Fibroblast of villous mesenchyme (primary cell): ENCODE measurements at regions not wholly inside any gene's neighbourhood (a gene's known extent, or its start where the extent isn't known, plus 50 kb on each side); places are given as distances from the start of the nearest gene placed in this dataset.

Experiments used
- DNase-seq: peaks from one replicate; pipeline ENCODE4 v3.0.0-alpha.2; 2010; ENCODE audit warnings: low read depth
- H3K4me3 ChIP-seq: 2 replicates; pipeline ENCODE4 v1.5.1; 2011; ENCODE audit warnings: low read depth, mild to moderate bottlenecking, low read length
- TF ChIP-seq, protein P1 (sequence below): IDR thresholded peaks from 2 replicates; pipeline ENCODE4 v1.5.1; 2012; ENCODE audit warnings: low read depth, mild to moderate bottlenecking, low read length; ENCODE audit not compliant: insufficient read depth

DNA sequence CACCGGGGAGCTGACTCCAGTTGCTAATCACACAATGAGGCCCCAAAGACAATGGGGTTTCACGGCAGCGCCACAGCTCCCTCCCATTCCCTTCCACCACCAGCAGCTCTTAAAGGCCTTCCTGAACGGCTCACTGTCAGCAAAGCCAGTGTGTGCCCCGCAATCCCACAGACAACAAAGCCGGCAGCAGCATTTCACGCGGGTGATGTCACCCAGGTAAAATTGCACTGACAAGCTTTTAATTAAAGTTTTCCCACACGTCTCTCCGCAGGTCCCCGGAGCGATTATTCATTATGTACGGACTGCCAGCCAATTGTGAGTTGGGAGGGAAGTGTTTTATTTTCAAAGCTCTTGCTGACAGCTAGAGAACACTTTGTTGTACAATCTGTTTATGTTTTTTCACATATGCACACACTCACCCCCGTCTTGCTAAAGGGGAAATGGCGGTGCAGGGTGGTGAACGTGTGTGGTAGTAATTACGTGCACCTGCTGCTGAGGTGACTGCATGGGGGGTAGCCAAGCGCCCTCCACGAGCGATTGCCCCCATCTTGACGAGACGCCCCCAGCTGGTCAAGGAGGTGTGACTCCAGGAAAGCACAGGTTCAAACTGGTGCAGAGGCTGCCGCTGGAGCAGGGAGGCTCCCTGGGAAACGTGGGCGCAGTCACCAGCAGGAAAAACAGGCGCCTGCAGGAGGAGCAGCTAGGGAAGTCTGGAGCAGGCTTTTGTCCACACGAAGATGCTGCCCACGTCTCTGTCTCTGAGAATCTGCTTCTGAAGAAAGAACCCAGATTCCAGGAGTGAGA is 65.0 kb downstream of the IRX2 start:
- TF ChIP-seq, protein P1, sequence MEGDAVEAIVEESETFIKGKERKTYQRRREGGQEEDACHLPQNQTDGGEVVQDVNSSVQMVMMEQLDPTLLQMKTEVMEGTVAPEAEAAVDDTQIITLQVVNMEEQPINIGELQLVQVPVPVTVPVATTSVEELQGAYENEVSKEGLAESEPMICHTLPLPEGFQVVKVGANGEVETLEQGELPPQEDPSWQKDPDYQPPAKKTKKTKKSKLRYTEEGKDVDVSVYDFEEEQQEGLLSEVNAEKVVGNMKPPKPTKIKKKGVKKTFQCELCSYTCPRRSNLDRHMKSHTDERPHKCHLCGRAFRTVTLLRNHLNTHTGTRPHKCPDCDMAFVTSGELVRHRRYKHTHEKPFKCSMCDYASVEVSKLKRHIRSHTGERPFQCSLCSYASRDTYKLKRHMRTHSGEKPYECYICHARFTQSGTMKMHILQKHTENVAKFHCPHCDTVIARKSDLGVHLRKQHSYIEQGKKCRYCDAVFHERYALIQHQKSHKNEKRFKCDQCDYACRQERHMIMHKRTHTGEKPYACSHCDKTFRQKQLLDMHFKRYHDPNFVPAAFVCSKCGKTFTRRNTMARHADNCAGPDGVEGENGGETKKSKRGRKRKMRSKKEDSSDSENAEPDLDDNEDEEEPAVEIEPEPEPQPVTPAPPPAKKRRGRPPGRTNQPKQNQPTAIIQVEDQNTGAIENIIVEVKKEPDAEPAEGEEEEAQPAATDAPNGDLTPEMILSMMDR: no peak
- no peak for DNase-seq
- no peak overlapping the region for H3K4me3 ChIP-seq

- DNase-seq: no peak
- H3K4me3 ChIP-seq: no peak overlapping the region
- TF ChIP-seq, protein P1: no peak
Measured at GRCh38 chr5:2685651-2686272, 65.7 kb downstream of the IRX2 start.

DNA sequence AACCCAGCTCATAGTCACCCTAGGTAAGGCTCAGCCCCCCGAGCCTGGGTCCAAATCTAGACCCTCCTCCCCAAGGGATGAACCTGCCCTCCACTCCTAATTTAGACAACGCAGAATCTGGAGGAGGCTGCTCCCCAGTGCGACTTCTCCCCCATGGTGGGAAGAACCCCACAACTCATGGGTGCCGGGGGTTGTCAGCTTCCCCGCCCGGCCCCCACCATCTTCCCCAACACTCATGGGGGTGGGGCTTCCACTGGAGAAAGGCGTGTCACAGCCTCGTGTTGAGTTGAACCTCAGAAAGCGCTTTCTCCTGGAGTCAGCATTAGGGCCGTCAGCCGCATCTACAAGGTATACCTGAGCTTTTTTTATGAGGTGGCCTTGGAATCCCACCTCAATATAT is 66.9 kb downstream of the IRX2 start:
- TF ChIP-seq, protein P1: no peak
- no peak for DNase-seq
- no peak overlapping the region for H3K4me3 ChIP-seq

DNA sequence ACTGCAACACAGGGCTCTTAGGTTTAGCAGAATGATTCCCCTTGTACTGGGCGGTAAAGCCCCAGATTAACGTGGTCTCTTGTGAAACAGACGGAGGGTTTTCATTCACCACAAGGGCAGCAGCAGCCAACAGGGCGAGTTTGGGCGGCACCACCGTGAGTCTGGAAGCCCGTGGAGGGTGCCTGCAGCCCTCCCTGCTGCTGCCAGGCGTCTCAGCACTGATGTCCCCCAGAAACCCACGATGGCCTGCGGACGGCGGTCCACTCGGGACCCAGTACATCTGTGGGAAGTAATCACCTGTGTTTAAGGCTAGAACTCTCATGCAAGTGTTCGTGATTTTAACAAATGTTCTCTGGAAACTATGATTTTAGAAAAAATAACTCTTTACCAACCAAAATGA is 67.8 kb downstream of the IRX2 start:
- no peak overlapping the region for H3K4me3 ChIP-seq
- DNase-seq: no peak
- TF ChIP-seq, protein P1: no peak

DNA sequence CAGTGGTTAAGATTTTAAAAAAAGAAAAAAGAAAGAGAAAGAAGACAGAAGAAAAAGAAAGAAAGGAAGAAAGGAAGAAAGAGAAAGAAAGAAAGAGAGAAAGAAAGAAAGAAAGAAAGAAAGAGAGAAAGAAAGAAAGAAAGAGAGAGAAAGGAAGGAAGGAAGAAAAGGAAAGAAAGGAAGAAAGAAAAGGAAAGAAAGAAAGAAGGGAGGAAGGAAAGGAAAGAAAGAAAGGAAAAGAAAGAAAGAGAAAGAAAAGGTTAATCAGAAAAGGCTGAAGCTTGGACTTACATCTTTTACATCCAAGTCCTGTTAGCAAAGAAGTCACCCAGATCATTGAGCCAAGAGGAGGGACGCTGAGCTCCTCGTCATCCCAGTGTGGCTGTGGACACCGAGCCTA is 70.0 kb downstream of the IRX2 start:
- DNase-seq: no peak
- TF ChIP-seq, protein P1: no peak
- H3K4me3 ChIP-seq: no peak overlapping the region

- TF ChIP-seq, protein P1: no peak
- no peak overlapping the region for H3K4me3 ChIP-seq
- no peak for DNase-seq
Measured at GRCh38 chr5:2680979-2681378, 70.5 kb downstream of the IRX2 start.
